ENCODE measurements at regions not wholly inside any gene's neighbourhood (a gene's known extent, or its start where the extent isn't known, plus 50 kb on each side); places are given as distances from the start of the nearest gene placed in this dataset.
A peak's percentile ranks its signal among the peaks of the same experiment; 100 is the strongest.

- no peak for DNase-seq (ENCODE audit: low spot score)
These were observed 204.5 kb downstream of the PLK2 start for GRCh38 chr5:58255386-58255785.

DNA sequence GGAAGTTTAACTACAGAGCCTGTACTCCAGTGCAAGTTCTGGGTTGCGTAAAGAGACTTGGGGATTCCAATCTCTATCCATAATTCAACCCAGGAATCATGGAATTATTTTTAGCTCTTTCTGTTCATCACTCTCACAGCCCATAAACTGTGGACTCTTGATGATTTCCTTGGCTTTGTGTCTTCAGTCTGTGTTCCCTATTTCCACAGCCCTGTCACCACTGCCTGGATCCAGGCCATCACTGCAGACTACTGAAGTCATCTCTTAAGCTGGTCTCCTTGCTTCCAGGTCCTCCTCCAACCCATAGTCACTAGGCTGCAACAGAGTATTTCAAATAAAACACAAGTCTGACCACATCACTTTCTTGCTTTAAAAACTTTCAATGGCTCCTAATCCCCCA lies 211.7 kb downstream of the PLK2 start:
- no peak for DNase-seq (ENCODE audit: low spot score)

- DNase-seq (ENCODE audit: low spot score) = peak; percentile 9
These were observed 213.4 kb downstream of the PLK2 start for GRCh38 chr5:58246461-58246944.

- DNase-seq (ENCODE audit: low spot score) = no peak
These were observed 214.4 kb downstream of the PLK2 start for GRCh38 chr5:58245476-58245840.

GRCh38 chr5:58244819-58245475 lies 214.9 kb downstream of the PLK2 start:
- DNase-seq (ENCODE audit: low spot score) = no peak

GRCh38 chr5:58241389-58241788 lies 218.5 kb downstream of the PLK2 start:
- DNase-seq (ENCODE audit: low spot score) = no peak

- peak; percentile 35 for DNase-seq (ENCODE audit: low spot score)
These were observed 219.6 kb downstream of the PLK2 start for GRCh38 chr5:58240322-58240721.

DNA sequence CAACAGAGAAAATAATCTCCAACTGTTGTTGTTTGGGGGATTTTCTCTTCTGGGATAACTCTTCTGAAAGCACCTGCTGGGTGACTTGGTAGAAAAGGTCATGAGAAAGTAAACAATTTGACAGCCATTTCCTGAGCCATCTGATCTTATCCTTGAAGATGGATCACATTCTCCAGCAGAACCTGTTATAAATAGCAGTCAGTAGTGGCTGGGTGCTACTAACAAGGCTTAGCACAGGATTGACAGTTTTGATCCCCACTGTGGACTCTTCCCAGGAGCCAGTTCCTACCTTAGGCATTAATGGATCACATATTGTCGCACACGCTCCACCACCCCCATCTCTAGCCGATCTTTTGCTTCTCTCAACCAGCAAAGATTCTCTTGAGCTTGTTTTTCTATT lies 220.2 kb downstream of the PLK2 start:
- DNase-seq (ENCODE audit: low spot score) = no peak

DNA sequence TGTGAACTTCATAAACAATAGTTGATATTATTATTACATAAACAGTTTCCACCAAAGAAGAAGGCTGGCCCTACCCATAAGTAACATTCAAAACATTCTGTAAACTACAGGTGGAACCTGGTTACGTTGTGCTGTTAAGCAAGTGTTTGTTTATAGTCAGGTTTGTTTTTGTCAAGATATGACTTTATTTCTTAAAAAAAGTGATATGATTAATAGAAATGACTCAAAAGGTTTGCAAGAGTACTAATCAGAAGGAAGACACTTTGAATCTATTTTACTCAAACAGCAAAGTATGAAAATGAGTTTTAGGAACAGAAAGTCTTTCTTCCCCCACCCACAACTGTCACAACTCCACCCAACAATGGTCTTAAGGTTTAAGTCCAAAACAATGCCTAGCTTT lies 220.8 kb downstream of the PLK2 start:
- DNase-seq (ENCODE audit: low spot score) = no peak

DNA sequence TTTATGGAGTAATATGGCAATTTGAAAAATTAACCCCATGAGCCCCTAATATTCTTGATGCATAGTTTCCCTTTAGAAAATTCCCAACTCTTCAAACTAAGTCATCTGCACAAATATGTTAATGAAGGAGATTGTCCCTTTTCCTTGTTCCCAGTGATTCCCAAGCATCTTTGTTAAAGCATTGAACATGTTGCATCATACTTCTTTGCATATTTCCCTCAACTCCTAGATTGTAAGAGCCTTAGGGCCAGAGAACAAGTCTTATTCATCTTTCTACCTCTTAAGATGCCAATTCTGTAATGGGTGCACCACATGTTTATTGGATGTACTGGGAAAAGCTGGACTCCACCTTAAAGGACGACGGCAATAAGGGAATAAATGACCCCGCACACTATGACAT lies 223.4 kb downstream of the PLK2 start:
- DNase-seq (ENCODE audit: low spot score) = no peak

DNA sequence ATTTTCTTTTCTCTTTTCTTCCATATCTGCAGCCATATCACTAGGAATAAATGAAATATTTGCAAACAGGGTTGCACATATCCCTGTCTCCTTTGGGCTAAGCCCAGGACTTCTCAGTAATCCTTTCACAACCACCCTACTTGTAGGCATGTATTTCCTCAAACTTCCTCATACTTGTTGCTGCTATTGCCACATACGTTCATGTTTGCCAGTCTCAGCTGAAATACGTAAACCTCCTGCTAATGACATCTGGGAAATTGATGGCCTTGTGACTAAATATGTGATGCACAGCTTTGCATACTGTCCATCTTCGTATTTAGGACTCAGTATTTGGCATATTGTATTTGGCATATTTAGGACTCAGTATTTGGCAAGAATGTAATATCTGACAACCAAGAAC lies 224.6 kb downstream of the PLK2 start:
- peak; percentile 64 for DNase-seq (ENCODE audit: low spot score)

DNA sequence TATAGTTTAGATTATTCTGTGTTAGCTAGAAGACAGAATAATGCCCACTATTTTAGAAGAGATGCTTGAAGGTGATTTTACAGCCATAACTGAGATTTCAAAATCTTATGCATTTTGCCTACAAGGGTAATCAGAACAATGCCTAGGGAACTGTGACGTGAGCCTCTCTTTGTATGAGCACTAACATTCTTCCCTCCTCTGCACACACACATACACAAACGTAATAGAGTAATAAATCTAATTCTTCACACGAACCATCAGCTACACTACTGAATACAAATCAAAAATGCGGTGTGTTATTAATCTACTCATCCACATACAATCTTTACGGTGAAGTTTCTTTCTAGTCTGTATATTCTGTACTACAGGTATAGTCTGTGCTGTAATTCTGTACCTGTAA lies 227.8 kb downstream of the PLK2 start:
- no peak for DNase-seq (ENCODE audit: low spot score)

DNA sequence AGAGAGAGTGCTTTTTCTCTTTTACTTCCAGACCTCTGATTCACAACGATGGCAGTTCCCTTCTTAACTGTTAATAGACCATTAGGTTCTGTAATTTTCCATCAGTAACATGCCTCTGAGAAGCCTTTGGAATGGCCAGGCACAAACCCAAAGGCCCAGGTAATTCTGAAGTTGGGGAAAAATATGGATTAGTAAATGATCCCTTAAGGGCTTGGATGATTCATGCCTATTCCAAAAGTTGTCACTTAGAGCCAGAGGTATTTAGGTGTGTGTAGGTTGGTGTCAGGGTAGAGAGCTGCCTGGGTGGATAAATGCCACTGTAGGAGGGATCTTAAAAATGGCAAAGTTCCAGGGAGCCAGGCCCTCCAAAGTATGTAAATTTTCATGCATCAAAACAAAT lies 228.8 kb downstream of the PLK2 start:
- no peak for DNase-seq (ENCODE audit: low spot score)

DNA sequence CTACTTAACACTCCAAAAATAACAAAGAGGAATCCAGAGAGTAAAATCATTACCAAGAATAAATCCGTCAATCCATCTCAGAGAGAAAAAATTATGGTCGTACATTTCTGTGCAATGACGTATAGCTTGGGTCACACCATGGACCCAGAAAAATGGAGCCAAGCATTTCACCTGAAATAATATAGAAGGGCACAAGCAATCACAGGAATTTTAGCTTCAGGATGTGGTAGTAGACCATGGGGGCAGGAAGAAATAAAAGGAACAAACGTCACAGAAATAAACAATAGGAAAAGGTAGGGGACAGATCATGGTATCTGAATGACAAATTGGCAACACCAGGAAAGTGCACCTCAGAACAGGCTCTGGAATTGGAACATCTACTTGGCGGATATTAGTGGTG lies 231.0 kb downstream of the PLK2 start:
- no peak for DNase-seq (ENCODE audit: low spot score)

- DNase-seq (ENCODE audit: low spot score) = no peak
These were observed 232.0 kb downstream of the PLK2 start for GRCh38 chr5:58227858-58228257.

- no peak for DNase-seq (ENCODE audit: low spot score)
These were observed 235.2 kb downstream of the PLK2 start for GRCh38 chr5:58224661-58225060.

- no peak for DNase-seq (ENCODE audit: low spot score)
These were observed 235.7 kb downstream of the PLK2 start for GRCh38 chr5:58224221-58224620.

GRCh38 chr5:58215364-58215763 lies 244.5 kb downstream of the PLK2 start:
- no peak for DNase-seq (ENCODE audit: low spot score)

- peak; percentile 6 for DNase-seq (ENCODE audit: low spot score)
These were observed 248.4 kb downstream of the PLK2 start for GRCh38 chr5:58211441-58211840.

GRCh38 chr5:58208674-58209073 lies 251.2 kb downstream of the PLK2 start:
- DNase-seq (ENCODE audit: low spot score) = no peak

DNA sequence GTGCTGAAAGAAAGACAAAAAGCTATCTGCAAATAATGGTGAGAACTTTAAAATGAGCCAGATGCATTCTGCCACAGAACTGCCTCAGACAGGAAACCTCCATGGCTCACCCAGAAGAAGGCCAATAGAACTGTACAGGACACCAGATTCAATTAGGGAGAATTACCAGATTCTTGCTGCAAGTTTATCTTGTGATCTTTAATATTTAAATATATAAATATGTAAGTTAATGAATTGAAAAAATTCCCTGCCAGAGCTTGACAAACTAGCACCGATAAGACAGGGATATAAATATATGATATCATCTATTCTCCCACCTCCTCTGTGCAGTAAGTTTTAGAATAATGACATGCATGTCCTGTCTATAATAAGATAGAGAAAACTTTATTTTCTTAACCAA lies 252.8 kb downstream of the PLK2 start:
- no peak for DNase-seq (ENCODE audit: low spot score)

DNA sequence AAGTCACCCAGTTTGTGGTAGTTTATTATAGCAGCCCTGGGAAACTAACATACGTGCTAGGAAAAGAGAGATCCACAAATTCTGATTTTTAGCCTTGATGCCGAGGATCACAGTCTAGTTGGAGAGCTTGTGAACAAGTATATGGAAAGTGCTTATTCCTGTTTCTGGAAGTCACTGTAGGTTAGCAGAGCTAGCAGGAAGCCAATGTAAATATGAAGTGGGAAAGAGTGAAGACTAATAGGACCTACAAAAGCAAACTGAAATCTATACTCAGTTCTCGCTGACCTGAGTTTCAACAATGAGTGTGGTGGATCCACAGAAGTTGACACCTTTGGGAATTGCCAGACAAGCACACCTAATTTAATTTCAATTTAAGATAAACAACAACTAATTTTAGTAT lies 254.9 kb downstream of the PLK2 start:
- no peak for DNase-seq (ENCODE audit: low spot score)

DNA sequence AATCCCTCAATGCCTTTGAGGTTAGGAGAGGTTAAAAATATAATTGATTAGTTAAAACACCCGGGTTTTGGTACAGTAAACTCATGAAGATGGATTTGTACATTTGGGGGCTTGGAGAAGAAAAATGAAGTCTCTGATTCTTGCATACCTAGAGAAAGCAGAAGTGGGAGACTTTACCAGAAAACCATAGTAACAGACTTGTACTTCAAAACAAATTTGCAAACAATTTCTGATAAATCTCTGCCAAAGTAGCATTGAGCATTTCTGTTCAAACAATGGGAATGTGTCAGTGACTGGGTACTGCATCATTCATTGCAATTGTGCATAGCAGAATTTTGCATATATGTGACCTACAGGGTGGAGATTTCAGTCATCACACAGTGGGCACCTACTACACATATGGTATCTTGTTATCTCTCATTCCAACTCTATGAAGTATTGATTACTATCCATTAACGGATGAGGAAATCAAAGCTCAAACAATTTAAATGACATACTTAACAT lies 256.9 kb downstream of the PLK2 start:
- DNase-seq (ENCODE audit: low spot score) = no peak

- DNase-seq (ENCODE audit: low spot score) = no peak
These were observed 257.8 kb downstream of the PLK2 start for GRCh38 chr5:58201922-58202648.

Measured in GM03348 (cell line).